Upper lobe of left lung (tissue), 6 donors: ENCODE measurements at regions not wholly inside any gene's neighbourhood (a gene's known extent, or its start where the extent isn't known, plus 50 kb on each side); places are given as distances from the start of the nearest gene placed in this dataset.
A peak's percentile ranks its signal among the peaks of the same experiment; 100 is the strongest.

ENCODE experiments used
- ATAC-seq, 2 donors: fragments of 200-7000 bp; cut with Tn5 transposase; one replicate each; pipeline ENCODE4 v1.9.1; 2022; ENCODE audit warnings: mild to moderate bottlenecking in 2 of 2, moderate library complexity in 2 of 2; ENCODE audit not compliant: low FRiP score in 2 of 2
- DNase-seq, 2 donors: peaks; one replicate each; pipeline ENCODE4 v3.0.0-alpha.2; 2019 to 2020
- H3K27ac ChIP-seq, 4 donors: fragments of 200-600 bp; sonication (generic); one replicate each; pipeline ENCODE4 v1.5.1; 2016 to 2019
- H3K27me3 ChIP-seq, 4 donors: fragments of 200-600 bp; sonication (generic); one replicate each; pipeline ENCODE4 v1.5.1; 2017 to 2019
- H3K36me3 ChIP-seq, 4 donors: fragments of 200-600 bp; sonication (generic); one replicate each; pipeline ENCODE4 v1.5.1; 2016 to 2019
- H3K4me1 ChIP-seq, 4 donors: fragments of 200-600 bp; sonication (generic); one replicate each; pipeline ENCODE4 v1.5.1; 2018 to 2019
- H3K4me3 ChIP-seq, 4 donors: fragments of 200-600 bp; sonication (generic); one replicate each; pipeline ENCODE4 v1.5.1; 2017 to 2019; ENCODE audit warnings: mild to moderate bottlenecking in 2 of 4, moderate library complexity in 1 of 4
- H3K9me3 ChIP-seq, 4 donors: fragments of 200-600 bp; sonication (generic); one replicate each; pipeline ENCODE4 v1.5.1; 2018 to 2019
- EP300 ChIP-seq, 4 donors: sonication (generic); formaldehyde crosslinking; IDR thresholded peaks; one replicate each; pipeline ENCODE4 v1.5.1; 2017; ENCODE audit warnings: antibody characterized with exemption in 4 of 4, control low read depth in 2 of 4
- POLR2A ChIP-seq, 4 donors: fragments of 450-650 bp; IDR thresholded peaks; one replicate each; pipeline ENCODE4 v1.5.1; 2016 to 2017; ENCODE audit warnings: antibody characterized with exemption in 4 of 4, mild to moderate bottlenecking in 2 of 4
- POLR2AphosphoS5 ChIP-seq, 2 donors: sonication (generic); formaldehyde crosslinking; IDR thresholded peaks; one replicate each; pipeline ENCODE4 v1.5.1; 2017; ENCODE audit warnings: antibody characterized with exemption in 2 of 2
- WGBS, 2 donors: methylation state at CpG; one replicate each; pipeline ENCODE4 v1.1.5; 2017 to 2018; 5-methylcytosine and 5-hydroxymethylcytosine counted together
- TF ChIP-seq, protein P1 (sequence below), 6 experiments: fragments of 450-650 bp in 4 of 6; fragments of 200-600 bp in 2 of 6; sonication (generic) in 2 of 6; IDR thresholded peaks; one replicate each; pipeline ENCODE4 v1.5.1; 2016 to 2019; ENCODE audit warnings: antibody characterized with exemption in 6 of 6
- donor health status: DM: no; HTN: no; CAD: no; lungs with moderate emphysema.
- donor health status: DM: no; HTN: yes; CAD: no; lungs with severe emphysema.

DNA sequence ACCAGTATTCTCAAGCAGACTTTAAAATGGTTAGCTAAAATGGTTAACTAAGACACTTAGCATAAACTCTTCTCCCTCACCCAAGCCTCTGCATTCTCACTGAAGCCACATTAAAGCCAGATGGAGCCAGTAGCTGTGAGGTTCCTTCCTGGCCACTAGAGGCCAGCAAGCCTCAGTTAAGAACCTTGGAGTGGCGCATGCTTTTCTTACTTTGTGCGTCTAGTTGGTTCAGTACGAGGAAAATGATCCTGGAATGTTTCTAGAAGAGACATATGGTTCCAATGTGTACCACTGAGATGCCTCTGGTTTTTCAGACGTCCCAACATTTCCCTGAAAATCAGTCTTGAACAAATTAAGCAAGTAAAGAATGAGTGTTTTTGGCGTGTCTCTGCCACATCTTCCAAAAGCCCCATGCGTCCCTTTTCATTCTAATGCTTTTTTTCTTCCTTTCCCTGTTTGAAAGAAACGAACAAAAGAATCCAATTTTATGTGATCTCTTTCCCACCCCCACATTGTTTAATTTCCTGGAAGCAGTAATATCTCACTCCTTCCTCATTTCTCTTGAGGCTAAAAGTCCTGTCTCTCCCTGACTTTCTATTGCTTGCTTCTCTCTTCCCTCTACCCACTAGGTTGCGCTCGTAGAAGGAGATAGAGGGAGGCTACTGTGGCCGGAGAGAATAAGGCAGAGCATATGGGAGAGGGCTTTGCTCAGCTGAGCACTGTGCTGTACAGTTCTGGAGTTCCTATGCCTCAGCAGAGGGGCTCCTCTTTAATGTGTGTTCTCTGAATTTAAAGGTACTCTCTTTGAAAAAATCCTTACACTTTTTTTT is 82.9 kb upstream of the TAB3 start:
- TF ChIP-seq, protein P1, sequence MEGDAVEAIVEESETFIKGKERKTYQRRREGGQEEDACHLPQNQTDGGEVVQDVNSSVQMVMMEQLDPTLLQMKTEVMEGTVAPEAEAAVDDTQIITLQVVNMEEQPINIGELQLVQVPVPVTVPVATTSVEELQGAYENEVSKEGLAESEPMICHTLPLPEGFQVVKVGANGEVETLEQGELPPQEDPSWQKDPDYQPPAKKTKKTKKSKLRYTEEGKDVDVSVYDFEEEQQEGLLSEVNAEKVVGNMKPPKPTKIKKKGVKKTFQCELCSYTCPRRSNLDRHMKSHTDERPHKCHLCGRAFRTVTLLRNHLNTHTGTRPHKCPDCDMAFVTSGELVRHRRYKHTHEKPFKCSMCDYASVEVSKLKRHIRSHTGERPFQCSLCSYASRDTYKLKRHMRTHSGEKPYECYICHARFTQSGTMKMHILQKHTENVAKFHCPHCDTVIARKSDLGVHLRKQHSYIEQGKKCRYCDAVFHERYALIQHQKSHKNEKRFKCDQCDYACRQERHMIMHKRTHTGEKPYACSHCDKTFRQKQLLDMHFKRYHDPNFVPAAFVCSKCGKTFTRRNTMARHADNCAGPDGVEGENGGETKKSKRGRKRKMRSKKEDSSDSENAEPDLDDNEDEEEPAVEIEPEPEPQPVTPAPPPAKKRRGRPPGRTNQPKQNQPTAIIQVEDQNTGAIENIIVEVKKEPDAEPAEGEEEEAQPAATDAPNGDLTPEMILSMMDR (IDR thresholded peaks at IDR 0.05), result peak; percentile 29 to 69 (median 45)
- TF ChIP-seq POLR2A (IDR thresholded peaks at IDR 0.05), result no peak
- Histone ChIP-seq H3K27me3 (no peaks in the 10 kb centered on the region), H3K4me1 (no peaks in the 10 kb centered on the region), H3K36me3 (no peaks in the 10 kb centered on the region), H3K4me3 (peak overlapping the region in 2 of 4 donors; percentile 22 to 24), H3K9me3 (no peaks in the 10 kb centered on the region), H3K27ac (no peak overlapping the region)
- ATAC-seq (peak; percentile 79 to 83), DNase-seq (peak in 1 of 2 donors; percentile 28)
- 17 to 26% methylated on average over 10 of the region's 10 CpGs for WGBS, 2 donors

GRCh38 chrX:30967516-30967915 is 78.5 kb upstream of the TAB3 start:
- H3K36me3 ChIP-seq, result no peaks in the 10 kb centered on the region
- H3K4me1 ChIP-seq, result no peaks in the 10 kb centered on the region
- H3K27ac ChIP-seq, result no peak overlapping the region
- no peak for DNase-seq
- TF ChIP-seq, protein P1 (IDR thresholded peaks at IDR 0.05), result no peak
- TF ChIP-seq EP300 (IDR thresholded peaks at IDR 0.05) (no peak), POLR2A (IDR thresholded peaks at IDR 0.05) (no peak), POLR2AphosphoS5 (IDR thresholded peaks at IDR 0.05) (no peak)
- ATAC-seq, result no peak
- H3K4me3 ChIP-seq, result no peak overlapping the region
- H3K9me3 ChIP-seq, result no peaks in the 10 kb centered on the region
- WGBS, 2 donors, result 79 to 100% methylated on average over 2 to 4 of the region's 4 CpGs
- no peaks in the 10 kb centered on the region for H3K27me3 ChIP-seq

DNA sequence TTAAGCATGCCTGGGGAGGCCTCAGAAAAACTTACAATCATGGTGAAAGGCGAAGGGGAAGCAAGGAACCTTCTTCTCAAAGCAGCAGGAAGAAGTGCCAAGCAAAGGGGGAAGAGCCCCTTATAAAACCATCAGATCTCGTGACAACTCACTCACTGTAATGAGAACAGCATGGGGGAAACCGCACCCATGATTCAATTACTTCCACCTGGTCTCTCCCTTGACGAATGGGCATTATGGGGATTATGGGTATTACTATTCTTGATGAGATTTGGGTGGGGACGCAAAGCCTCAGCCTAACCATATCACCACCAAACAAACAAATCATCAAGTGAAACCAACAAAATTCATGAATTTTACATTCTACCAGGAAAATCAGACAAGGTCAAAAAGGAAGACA is 76.7 kb upstream of the TAB3 start:
- no peak for DNase-seq
- no peak for ATAC-seq
- no peaks in the 10 kb centered on the region for H3K27me3 ChIP-seq
- WGBS, 2 donors, result 64 to 95% methylated on average over 5 of the region's 5 CpGs
- H3K4me3 ChIP-seq, result no peak overlapping the region
- no peaks in the 10 kb centered on the region for H3K9me3 ChIP-seq
- TF ChIP-seq POLR2AphosphoS5 (IDR thresholded peaks at IDR 0.05), result no peak
- TF ChIP-seq POLR2A (IDR thresholded peaks at IDR 0.05), result no peak
- TF ChIP-seq, protein P1 (IDR thresholded peaks at IDR 0.05), result no peak
- TF ChIP-seq EP300 (IDR thresholded peaks at IDR 0.05), result no peak
- H3K36me3 ChIP-seq, result no peaks in the 10 kb centered on the region
- no peaks in the 10 kb centered on the region for H3K4me1 ChIP-seq
- H3K27ac ChIP-seq, result no peak overlapping the region

- Histone ChIP-seq H3K36me3 (no peaks in the 10 kb centered on the region), H3K27me3 (no peaks in the 10 kb centered on the region), H3K4me3 (no peak overlapping the region), H3K27ac (no peak overlapping the region), H3K9me3 (no peaks in the 10 kb centered on the region), H3K4me1 (no peaks in the 10 kb centered on the region)
- no peak for TF ChIP-seq EP300 (IDR thresholded peaks at IDR 0.05)
- no peak for TF ChIP-seq POLR2A (IDR thresholded peaks at IDR 0.05)
- TF ChIP-seq, protein P1 (IDR thresholded peaks at IDR 0.05), result no peak
- no peak for TF ChIP-seq POLR2AphosphoS5 (IDR thresholded peaks at IDR 0.05)
- ATAC-seq (no peak), DNase-seq (no peak)
- WGBS, 2 donors, result 53 to 94% methylated on average over 2 of the region's 2 CpGs
These were observed 72.5 kb upstream of the TAB3 start for GRCh38 chrX:30961387-30962174.
